ENCODE measurements at regions not wholly inside any gene's neighbourhood (a gene's known extent, or its start where the extent isn't known, plus 50 kb on each side); places are given as distances from the start of the nearest gene placed in this dataset.

DNA sequence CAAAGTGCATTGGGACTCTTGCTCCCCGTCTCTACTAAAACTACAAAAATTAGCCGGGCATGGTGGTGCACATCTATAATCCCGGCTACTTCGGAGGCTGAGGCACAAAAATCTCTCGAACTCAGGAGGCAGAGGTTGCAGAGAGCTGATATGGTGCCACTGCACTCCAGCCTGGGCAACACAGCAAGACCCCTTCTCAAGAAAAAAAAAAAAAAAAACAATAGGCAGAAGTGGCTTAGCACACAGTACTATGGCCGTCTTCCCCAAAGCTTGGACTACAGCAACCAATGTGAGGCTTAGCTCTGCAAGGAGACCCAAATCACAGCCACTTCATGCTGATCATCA, 162.8 kb upstream of the PRDX4 start:
- TF ChIP-seq EZH2phosphoT487 (IDR thresholded peaks at IDR 0.05; ENCODE audit: borderline replicate concordance): no peak
- TF ChIP-seq, protein P1, sequence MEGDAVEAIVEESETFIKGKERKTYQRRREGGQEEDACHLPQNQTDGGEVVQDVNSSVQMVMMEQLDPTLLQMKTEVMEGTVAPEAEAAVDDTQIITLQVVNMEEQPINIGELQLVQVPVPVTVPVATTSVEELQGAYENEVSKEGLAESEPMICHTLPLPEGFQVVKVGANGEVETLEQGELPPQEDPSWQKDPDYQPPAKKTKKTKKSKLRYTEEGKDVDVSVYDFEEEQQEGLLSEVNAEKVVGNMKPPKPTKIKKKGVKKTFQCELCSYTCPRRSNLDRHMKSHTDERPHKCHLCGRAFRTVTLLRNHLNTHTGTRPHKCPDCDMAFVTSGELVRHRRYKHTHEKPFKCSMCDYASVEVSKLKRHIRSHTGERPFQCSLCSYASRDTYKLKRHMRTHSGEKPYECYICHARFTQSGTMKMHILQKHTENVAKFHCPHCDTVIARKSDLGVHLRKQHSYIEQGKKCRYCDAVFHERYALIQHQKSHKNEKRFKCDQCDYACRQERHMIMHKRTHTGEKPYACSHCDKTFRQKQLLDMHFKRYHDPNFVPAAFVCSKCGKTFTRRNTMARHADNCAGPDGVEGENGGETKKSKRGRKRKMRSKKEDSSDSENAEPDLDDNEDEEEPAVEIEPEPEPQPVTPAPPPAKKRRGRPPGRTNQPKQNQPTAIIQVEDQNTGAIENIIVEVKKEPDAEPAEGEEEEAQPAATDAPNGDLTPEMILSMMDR (conservative IDR thresholded peaks at IDR 0.05; ENCODE audit: low read length): no peak
